ENCODE measurements at regions not wholly inside any gene's neighbourhood (a gene's known extent, or its start where the extent isn't known, plus 50 kb on each side); places are given as distances from the start of the nearest gene placed in this dataset.

DNA sequence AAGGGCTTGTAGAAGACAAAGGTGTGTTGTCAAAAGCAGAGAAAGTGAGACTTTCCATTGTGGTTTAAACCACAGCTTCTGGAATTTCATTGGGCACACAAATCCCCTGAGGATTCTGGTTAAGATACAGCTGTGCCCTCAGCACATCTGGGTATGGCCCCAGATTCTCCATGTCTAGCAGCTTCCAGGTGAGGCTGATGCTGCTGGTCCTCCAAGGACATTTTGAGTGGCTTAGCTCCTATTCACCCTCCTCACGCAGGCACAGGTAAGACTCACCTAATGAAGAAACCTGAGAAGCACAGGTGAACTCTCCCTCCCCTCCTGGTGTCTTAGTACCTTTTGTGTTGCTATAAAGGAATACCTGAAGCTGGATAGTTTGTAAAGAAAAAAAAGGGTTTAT, 88.9 kb upstream of the IGLL5 start:
- Histone ChIP-seq H3K4me2 (ENCODE audit: low read length) (no peak overlapping the region), H2AFZ (no peak overlapping the region), H3K79me2 (no peaks in the 10 kb centered on the region), H3K27me3 (ENCODE audit: control insufficient read depth, insufficient read depth, low read length) (no peaks in the 10 kb centered on the region), H3K9me3 (ENCODE audit: control insufficient read depth, low read length) (no peaks in the 10 kb centered on the region), H3K4me3 (ENCODE audit: low read depth, low read length) (no peak overlapping the region), H3K9ac (no peak overlapping the region), H3K36me3 (ENCODE audit: control insufficient read depth, insufficient read depth, low read length) (no peaks in the 10 kb centered on the region), H3K27ac (no peak overlapping the region), H3K4me1 (no peaks in the 10 kb centered on the region)
- TF ChIP-seq, protein P1, sequence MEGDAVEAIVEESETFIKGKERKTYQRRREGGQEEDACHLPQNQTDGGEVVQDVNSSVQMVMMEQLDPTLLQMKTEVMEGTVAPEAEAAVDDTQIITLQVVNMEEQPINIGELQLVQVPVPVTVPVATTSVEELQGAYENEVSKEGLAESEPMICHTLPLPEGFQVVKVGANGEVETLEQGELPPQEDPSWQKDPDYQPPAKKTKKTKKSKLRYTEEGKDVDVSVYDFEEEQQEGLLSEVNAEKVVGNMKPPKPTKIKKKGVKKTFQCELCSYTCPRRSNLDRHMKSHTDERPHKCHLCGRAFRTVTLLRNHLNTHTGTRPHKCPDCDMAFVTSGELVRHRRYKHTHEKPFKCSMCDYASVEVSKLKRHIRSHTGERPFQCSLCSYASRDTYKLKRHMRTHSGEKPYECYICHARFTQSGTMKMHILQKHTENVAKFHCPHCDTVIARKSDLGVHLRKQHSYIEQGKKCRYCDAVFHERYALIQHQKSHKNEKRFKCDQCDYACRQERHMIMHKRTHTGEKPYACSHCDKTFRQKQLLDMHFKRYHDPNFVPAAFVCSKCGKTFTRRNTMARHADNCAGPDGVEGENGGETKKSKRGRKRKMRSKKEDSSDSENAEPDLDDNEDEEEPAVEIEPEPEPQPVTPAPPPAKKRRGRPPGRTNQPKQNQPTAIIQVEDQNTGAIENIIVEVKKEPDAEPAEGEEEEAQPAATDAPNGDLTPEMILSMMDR (IDR thresholded peaks at IDR 0.05) = no peak

DNA sequence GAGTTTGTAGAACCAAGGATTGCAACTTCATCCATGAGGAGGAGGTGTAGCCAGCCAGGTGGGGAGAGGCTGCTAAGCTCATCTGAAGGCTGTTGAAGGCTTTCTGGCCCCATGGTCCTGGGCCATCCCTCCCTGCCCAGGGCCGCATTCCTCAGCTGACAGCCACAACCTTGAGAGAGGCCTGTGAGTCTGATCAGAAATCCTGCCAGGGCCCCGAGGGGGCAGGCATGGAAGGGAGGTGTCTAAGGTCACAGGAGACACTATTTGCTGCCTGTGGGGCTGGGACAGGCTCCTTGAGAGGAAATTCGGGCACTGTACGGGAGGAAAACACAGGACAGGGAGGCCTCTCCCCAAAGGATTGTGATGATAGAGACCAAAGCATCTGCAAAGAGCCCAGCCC, 88.1 kb upstream of the IGLL5 start:
- no peak overlapping the region for H3K4me3 ChIP-seq (ENCODE audit: low read depth, low read length)
- H2AFZ ChIP-seq = no peak overlapping the region
- no peaks in the 10 kb centered on the region for H3K9me3 ChIP-seq (ENCODE audit: control insufficient read depth, low read length)
- no peaks in the 10 kb centered on the region for H3K27me3 ChIP-seq (ENCODE audit: control insufficient read depth, insufficient read depth, low read length)
- H3K27ac ChIP-seq = no peak overlapping the region
- H3K4me2 ChIP-seq (ENCODE audit: low read length) = no peak overlapping the region
- no peaks in the 10 kb centered on the region for H3K79me2 ChIP-seq
- TF ChIP-seq, protein P1 (IDR thresholded peaks at IDR 0.05) = no peak
- H3K4me1 ChIP-seq = no peaks in the 10 kb centered on the region
- no peaks in the 10 kb centered on the region for H3K36me3 ChIP-seq (ENCODE audit: control insufficient read depth, insufficient read depth, low read length)
- H3K9ac ChIP-seq = no peak overlapping the region

DNA sequence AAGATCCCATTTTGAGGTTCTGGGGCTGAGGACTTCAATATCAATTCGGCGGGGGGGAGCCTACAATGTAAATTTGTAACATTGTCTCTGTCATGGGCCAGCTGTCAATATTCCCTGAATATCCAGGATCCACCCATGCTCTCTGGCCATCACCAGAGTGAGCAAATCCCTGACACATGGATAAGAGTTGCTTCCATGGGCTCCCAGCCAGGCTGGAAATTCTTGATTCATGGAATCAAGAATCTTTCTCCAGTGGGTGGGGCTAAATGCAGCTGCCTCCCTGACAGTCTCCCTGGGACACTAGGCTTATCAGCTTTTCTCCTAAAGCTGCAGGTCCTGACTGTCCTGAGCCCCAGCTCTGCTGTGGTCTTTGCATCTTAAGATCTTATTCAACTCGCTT, 86.9 kb upstream of the IGLL5 start:
- Histone ChIP-seq H2AFZ (no peak overlapping the region), H3K4me3 (ENCODE audit: low read depth, low read length) (no peak overlapping the region), H3K79me2 (no peaks in the 10 kb centered on the region), H3K27ac (no peak overlapping the region), H3K36me3 (ENCODE audit: control insufficient read depth, insufficient read depth, low read length) (no peaks in the 10 kb centered on the region), H3K4me2 (ENCODE audit: low read length) (no peak overlapping the region), H3K9me3 (ENCODE audit: control insufficient read depth, low read length) (no peaks in the 10 kb centered on the region), H3K4me1 (no peaks in the 10 kb centered on the region), H3K9ac (no peak overlapping the region), H3K27me3 (ENCODE audit: control insufficient read depth, insufficient read depth, low read length) (no peaks in the 10 kb centered on the region)
- TF ChIP-seq, protein P1 (IDR thresholded peaks at IDR 0.05) = no peak

DNA sequence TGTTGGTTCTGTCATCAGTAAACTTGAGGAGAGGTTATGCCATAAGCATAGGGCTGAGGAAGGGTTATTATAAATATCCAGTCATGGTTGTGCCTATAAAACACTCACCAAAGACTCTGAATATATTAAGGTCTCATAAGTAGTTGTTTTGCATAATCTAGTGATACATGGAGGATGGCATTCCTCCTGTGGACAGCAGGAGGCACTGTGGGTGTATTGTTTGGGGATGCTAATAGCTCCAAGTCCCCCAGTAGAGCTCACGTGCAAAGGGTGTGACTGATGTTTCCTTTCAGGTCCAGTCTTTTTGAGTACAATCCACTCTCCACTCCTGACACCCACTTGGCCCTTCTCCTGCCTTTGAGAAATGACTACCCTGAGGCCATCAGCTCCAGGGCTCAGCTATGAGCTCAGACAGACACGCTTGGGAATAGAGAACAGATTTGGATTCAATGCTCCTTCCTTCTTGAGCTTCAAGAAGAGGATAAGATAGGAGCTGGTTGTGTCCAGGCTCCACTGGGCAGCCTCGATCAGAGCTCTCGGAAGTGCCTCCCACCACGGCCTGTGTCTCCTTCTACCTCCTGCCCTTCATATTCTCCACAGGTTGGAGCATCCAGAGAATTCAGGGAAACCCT, 85.2 kb upstream of the IGLL5 start:
- Histone ChIP-seq H3K36me3 (ENCODE audit: control insufficient read depth, insufficient read depth, low read length) (no peaks in the 10 kb centered on the region), H2AFZ (no peak overlapping the region), H3K27ac (no peak overlapping the region), H3K4me2 (ENCODE audit: low read length) (no peak overlapping the region), H3K9ac (no peak overlapping the region), H3K27me3 (ENCODE audit: control insufficient read depth, insufficient read depth, low read length) (no peaks in the 10 kb centered on the region), H3K4me1 (no peaks in the 10 kb centered on the region), H3K9me3 (ENCODE audit: control insufficient read depth, low read length) (no peaks in the 10 kb centered on the region), H3K79me2 (no peaks in the 10 kb centered on the region), H3K4me3 (ENCODE audit: low read depth, low read length) (no peak overlapping the region)
- TF ChIP-seq, protein P1 (IDR thresholded peaks at IDR 0.05) = no peak

DNA sequence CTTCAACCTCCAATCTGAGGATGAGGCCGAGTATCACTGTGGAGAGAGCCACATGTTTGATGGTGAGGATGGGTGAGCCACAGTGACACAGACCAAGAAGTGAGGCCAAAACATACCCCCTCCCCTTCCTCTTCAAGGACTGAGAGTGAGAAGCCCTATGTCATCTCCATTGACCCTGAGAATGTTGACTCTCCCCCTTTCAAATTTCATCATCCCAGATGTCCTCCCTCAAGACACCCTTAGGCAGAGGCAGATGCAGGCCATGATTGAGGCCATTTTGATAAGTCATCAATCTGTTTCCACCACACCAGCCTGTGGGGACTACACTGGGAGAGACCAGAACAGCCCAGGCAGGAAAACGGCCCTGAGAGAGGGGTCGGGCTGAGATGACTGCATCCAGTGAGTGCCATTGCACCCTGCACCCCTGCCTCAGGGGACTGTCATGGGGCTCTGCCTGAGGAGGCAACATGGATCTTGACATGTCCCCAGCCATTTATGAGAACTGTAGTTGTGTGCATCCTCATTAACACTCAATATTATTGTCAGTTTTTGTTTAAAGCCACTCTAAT, 84.2 kb upstream of the IGLL5 start:
- no peak overlapping the region for H2AFZ ChIP-seq
- H3K4me1 ChIP-seq = no peaks in the 10 kb centered on the region
- H3K4me2 ChIP-seq (ENCODE audit: low read length) = no peak overlapping the region
- TF ChIP-seq, protein P1 (IDR thresholded peaks at IDR 0.05) = no peak
- H3K9me3 ChIP-seq (ENCODE audit: control insufficient read depth, low read length) = no peaks in the 10 kb centered on the region
- H3K27ac ChIP-seq = no peak overlapping the region
- H3K36me3 ChIP-seq (ENCODE audit: control insufficient read depth, insufficient read depth, low read length) = no peaks in the 10 kb centered on the region
- H3K27me3 ChIP-seq (ENCODE audit: control insufficient read depth, insufficient read depth, low read length) = no peaks in the 10 kb centered on the region
- no peak overlapping the region for H3K4me3 ChIP-seq (ENCODE audit: low read depth, low read length)
- no peaks in the 10 kb centered on the region for H3K79me2 ChIP-seq
- H3K9ac ChIP-seq = no peak overlapping the region

Data from parathyroid adenoma (tissue), 2 donors.